Naive thymus-derived CD8-positive, alpha-beta T cell (primary cell): ENCODE measurements at regions not wholly inside any gene's neighbourhood (a gene's known extent, or its start where the extent isn't known, plus 50 kb on each side); places are given as distances from the start of the nearest gene placed in this dataset.
A peak's percentile ranks its signal among the peaks of the same experiment; 100 is the strongest.

Experiments
- ATAC-seq, 2 donors: fragments of 150-1000 bp; cut with Tn5 transposase in 1 of 2; sonication (Bioruptor Pico), chemical (Tn5 transposase) in 1 of 2; 1 replicate in 1 of 2; 2 replicates in 1 of 2; pipeline ENCODE4 v1.10.0; 2021; ENCODE audit warnings: mild to moderate bottlenecking in 2 of 2, moderate library complexity in 2 of 2
- POLR2A ChIA-PET: fragments of 350-600 bp; sonication (Branson Sonifier 250); formaldehyde crosslinking; loops from one replicate; lab custom pipeline; 2021; ENCODE audit warnings: antibody characterized with exemption; lab: Charles Lee
- DNase-seq, 10 donors: peaks; one replicate each; pipeline versions ENCODE4 v3.0.0 to v3.0.0-alpha.2; 2020 to 2022
- H3K27ac Mint-ChIP-seq, 10 donors: one replicate each; pipeline ENCODE4 v1.8.0; 2020 to 2022; ENCODE audit warnings: mild to moderate bottlenecking in 10 of 10, mixed read lengths in 10 of 10, moderate library complexity in 4 of 10, inconsistent platforms in 1 of 10
- H3K27me3 Mint-ChIP-seq, 5 donors: one replicate each; pipeline ENCODE4 v1.8.0; 2021 to 2022; ENCODE audit warnings: mixed read lengths in 5 of 5
- H3K36me3 Mint-ChIP-seq, 3 donors: one replicate each; pipeline ENCODE4 v1.8.0; 2020 to 2022; ENCODE audit warnings: mixed read lengths in 3 of 3, mild to moderate bottlenecking in 2 of 3, inconsistent platforms in 1 of 3
- H3K4me1 Mint-ChIP-seq, 4 donors: one replicate each; pipeline ENCODE4 v1.8.0; 2021 to 2022; ENCODE audit warnings: mixed read lengths in 4 of 4
- H3K4me3 Mint-ChIP-seq, 10 donors: one replicate each; pipeline ENCODE4 v1.8.0; 2020 to 2022; ENCODE audit warnings: mild to moderate bottlenecking in 10 of 10, mixed read lengths in 10 of 10, moderate library complexity in 6 of 10, inconsistent platforms in 1 of 10
- H3K9me3 Mint-ChIP-seq, 9 donors: one replicate each; pipeline ENCODE4 v1.8.0; 2020 to 2022; ENCODE audit warnings: mixed read lengths in 9 of 9, mild to moderate bottlenecking in 3 of 9, inconsistent platforms in 1 of 9, moderate library complexity in 1 of 9

DNA sequence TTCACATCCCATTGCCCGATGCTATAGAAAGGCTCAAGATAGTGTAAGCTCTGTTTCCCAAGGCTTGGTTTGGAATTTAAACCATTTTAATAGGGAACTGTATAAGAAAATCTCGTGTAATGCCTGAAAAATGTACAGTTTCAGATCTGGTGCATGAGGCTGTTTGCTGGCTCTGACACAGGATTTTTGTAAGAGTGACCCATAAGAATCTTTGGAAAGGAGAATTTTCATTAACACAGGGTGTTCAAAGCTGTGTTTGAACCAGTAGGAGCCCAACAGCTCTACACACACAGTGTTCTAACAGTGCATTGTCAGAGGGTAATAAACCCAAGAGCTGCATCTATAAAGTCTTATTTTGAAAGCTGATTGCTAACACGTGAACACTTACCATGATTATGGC lies 293.5 kb downstream of the PRL start:
- Mint-ChIP-seq H3K36me3 (no peaks in the 10 kb centered on the region), H3K9me3 (no peaks in the 10 kb centered on the region), H3K4me3 (no peak overlapping the region), H3K4me1 (no peaks in the 10 kb centered on the region), H3K27ac (no peak overlapping the region), H3K27me3 (no peaks in the 10 kb centered on the region)
- POLR2A ChIA-PET, result no interaction called here
- ATAC-seq (no peak), DNase-seq (no peak)

- H3K4me1 Mint-ChIP-seq, result no peaks in the 10 kb centered on the region
- H3K9me3 Mint-ChIP-seq, result no peaks in the 10 kb centered on the region
- POLR2A ChIA-PET, result no interaction called here
- H3K27ac Mint-ChIP-seq, result no peak overlapping the region
- no peak overlapping the region for H3K4me3 Mint-ChIP-seq
- DNase-seq (no peak), ATAC-seq (no peak)
- H3K27me3 Mint-ChIP-seq, result no peaks in the 10 kb centered on the region
- H3K36me3 Mint-ChIP-seq, result no peaks in the 10 kb centered on the region
Observed at GRCh38 chr6:22006795-22007194, 290.0 kb downstream of the PRL start.

DNA sequence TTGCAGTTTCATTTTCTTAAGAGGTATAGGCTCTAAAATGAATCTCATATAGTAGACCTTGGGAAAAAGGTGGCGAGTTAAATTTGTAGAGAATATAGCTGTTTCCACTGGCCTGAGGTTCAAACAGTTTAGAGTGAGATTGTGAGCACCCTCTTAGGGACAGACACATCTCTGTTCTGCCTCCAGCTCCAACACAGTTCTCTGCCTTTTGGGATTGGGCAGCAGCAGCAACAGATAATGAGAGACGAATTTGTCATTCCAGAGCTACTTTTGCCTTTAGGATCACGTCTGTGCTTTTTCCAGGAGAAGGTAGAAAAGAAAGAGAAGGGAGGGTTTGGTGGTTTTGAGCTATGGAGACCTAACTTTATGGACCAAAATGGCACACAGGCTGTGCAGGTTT lies 289.4 kb downstream of the PRL start:
- Mint-ChIP-seq H3K36me3 (no peaks in the 10 kb centered on the region), H3K9me3 (no peaks in the 10 kb centered on the region), H3K27ac (no peak overlapping the region), H3K27me3 (no peaks in the 10 kb centered on the region), H3K4me1 (no peaks in the 10 kb centered on the region), H3K4me3 (no peak overlapping the region)
- ATAC-seq (no peak), DNase-seq (no peak)
- POLR2A ChIA-PET, result no interaction called here

- ATAC-seq (no peak), DNase-seq (no peak)
- Mint-ChIP-seq H3K27me3 (no peaks in the 10 kb centered on the region), H3K4me3 (no peak overlapping the region), H3K9me3 (no peaks in the 10 kb centered on the region), H3K4me1 (no peaks in the 10 kb centered on the region), H3K27ac (no peak overlapping the region), H3K36me3 (no peaks in the 10 kb centered on the region)
- POLR2A ChIA-PET, result no interaction called here
Observed at GRCh38 chr6:22008248-22008836, 288.5 kb downstream of the PRL start.

- no peaks in the 10 kb centered on the region for H3K36me3 Mint-ChIP-seq
- peaks cover 0 to 4% (median 0%) of the 10 kb centered on the region in 5 donors for H3K27me3 Mint-ChIP-seq
- POLR2A ChIA-PET, result no interaction called here
- DNase-seq (no peak), ATAC-seq (no peak)
- no peaks in the 10 kb centered on the region for H3K4me1 Mint-ChIP-seq
- H3K27ac Mint-ChIP-seq, result no peak overlapping the region
- H3K9me3 Mint-ChIP-seq, result no peaks in the 10 kb centered on the region
- H3K4me3 Mint-ChIP-seq, result no peak overlapping the region
Observed at GRCh38 chr6:22010102-22010501, 286.7 kb downstream of the PRL start.

- Mint-ChIP-seq H3K27ac (no peak overlapping the region), H3K4me1 (no peaks in the 10 kb centered on the region), H3K27me3 (peaks cover 0 to 4% (median 0%) of the 10 kb centered on the region in 5 donors), H3K9me3 (no peaks in the 10 kb centered on the region), H3K4me3 (no peak overlapping the region), H3K36me3 (no peaks in the 10 kb centered on the region)
- POLR2A ChIA-PET, result no interaction called here
- DNase-seq (no peak), ATAC-seq (no peak)
Observed at GRCh38 chr6:22015216-22015615, 281.6 kb downstream of the PRL start.

GRCh38 chr6:22015944-22016343 lies 280.9 kb downstream of the PRL start:
- DNase-seq, result no peak
- no peak for ATAC-seq
- H3K27ac Mint-ChIP-seq, result no peak overlapping the region
- H3K27me3 Mint-ChIP-seq, result peaks cover 0 to 4% (median 0%) of the 10 kb centered on the region in 5 donors
- no peaks in the 10 kb centered on the region for H3K36me3 Mint-ChIP-seq
- no peaks in the 10 kb centered on the region for H3K4me1 Mint-ChIP-seq
- POLR2A ChIA-PET, result no interaction called here
- H3K9me3 Mint-ChIP-seq, result no peaks in the 10 kb centered on the region
- H3K4me3 Mint-ChIP-seq, result no peak overlapping the region

- H3K4me1 Mint-ChIP-seq, result no peaks in the 10 kb centered on the region
- peaks cover 0 to 4% (median 2%) of the 10 kb centered on the region in 3 donors for H3K36me3 Mint-ChIP-seq
- no peak for DNase-seq
- no peak overlapping the region for H3K27ac Mint-ChIP-seq
- H3K27me3 Mint-ChIP-seq, result peaks cover 0 to 7% (median 0%) of the 10 kb centered on the region in 5 donors
- no peak for ATAC-seq
- POLR2A ChIA-PET, result no interaction called here
- peaks cover 0 to 4% (median 0%) of the 10 kb centered on the region in 9 donors for H3K9me3 Mint-ChIP-seq
- H3K4me3 Mint-ChIP-seq, result no peak overlapping the region
Observed at GRCh38 chr6:22017272-22017671, 279.6 kb downstream of the PRL start.

GRCh38 chr6:22017766-22018165 lies 279.1 kb downstream of the PRL start:
- no peak overlapping the region for H3K27ac Mint-ChIP-seq
- H3K36me3 Mint-ChIP-seq, result peaks cover 0 to 9% (median 2%) of the 10 kb centered on the region in 3 donors
- POLR2A ChIA-PET, result no interaction called here
- ATAC-seq (no peak), DNase-seq (no peak)
- H3K4me1 Mint-ChIP-seq, result no peaks in the 10 kb centered on the region
- H3K4me3 Mint-ChIP-seq, result no peak overlapping the region
- peaks cover 0 to 9% (median 4%) of the 10 kb centered on the region in 9 donors for H3K9me3 Mint-ChIP-seq
- peaks cover 0 to 11% (median 0%) of the 10 kb centered on the region in 5 donors for H3K27me3 Mint-ChIP-seq

DNA sequence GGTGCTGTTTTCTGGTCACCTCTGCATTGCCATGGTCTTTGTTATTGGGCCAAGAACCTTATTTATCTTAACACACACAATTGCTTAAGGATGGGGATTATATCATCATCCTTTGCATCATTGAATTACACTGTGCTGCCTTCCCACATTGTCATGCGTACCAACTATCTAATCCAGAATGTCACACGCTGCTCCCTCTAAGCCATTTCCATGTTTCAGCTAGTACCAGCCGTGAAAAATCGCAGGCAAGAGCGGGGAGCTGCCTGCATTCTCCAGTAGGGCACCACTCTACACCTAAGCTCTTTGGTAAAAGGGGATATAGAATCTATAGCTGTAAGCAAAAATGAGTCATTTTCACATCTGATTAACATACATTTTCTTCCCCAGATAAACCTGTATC lies 277.0 kb downstream of the PRL start:
- DNase-seq (no peak), ATAC-seq (no peak)
- Mint-ChIP-seq H3K36me3 (peaks cover 0 to 11% (median 2%) of the 10 kb centered on the region in 3 donors), H3K9me3 (peaks cover 0 to 11% (median 6%) of the 10 kb centered on the region in 9 donors), H3K27me3 (peaks cover 0 to 7% (median 0%) of the 10 kb centered on the region in 5 donors), H3K4me1 (peaks cover 0 to 6% (median 2%) of the 10 kb centered on the region in 4 donors), H3K27ac (no peak overlapping the region), H3K4me3 (no peak overlapping the region)
- POLR2A ChIA-PET, result no interaction called here

DNA sequence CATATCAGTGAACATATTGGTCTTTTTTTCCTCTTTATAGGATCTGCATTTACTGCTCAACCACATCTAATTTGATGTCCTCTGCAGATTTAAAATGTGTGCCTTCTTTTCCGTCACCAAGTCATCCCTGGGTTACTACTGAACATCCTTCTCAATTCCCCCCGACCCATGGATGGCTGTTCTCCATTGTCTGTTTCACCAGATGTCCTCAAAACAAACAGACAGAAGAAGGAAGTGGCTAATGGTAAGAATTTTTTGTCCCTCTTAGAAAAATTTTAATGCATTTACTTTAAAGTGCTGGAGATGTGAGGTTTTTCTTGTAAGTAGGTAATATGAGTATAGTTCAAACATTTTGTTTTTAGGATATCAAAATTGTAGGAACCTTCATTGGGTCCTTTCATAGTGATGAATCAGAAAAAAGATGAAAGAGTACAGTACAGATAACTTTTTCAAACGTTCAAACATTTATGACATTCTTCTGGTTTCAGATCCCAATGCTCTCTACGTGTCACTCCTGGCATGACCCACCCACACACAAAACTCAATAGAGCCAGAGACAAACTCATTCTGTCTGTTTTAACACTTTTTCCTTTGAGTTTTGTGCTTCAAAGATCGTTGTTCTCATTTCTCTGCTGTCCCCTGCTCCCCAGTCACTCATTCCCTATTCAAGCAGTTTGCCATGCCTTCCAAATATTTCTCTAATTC lies 276.4 kb downstream of the PRL start:
- peaks cover 0 to 11% (median 2%) of the 10 kb centered on the region in 3 donors for H3K36me3 Mint-ChIP-seq
- peaks cover under 1 to 10% (median 8%) of the 10 kb centered on the region in 4 donors for H3K4me1 Mint-ChIP-seq
- DNase-seq, result no peak
- no peak overlapping the region for H3K4me3 Mint-ChIP-seq
- no peak overlapping the region for H3K27ac Mint-ChIP-seq
- POLR2A ChIA-PET, result no interaction called here
- ATAC-seq, result no peak
- H3K9me3 Mint-ChIP-seq, result peaks cover 0 to 11% (median 6%) of the 10 kb centered on the region in 9 donors
- H3K27me3 Mint-ChIP-seq, result peaks cover 0 to 7% (median 0%) of the 10 kb centered on the region in 5 donors

DNA sequence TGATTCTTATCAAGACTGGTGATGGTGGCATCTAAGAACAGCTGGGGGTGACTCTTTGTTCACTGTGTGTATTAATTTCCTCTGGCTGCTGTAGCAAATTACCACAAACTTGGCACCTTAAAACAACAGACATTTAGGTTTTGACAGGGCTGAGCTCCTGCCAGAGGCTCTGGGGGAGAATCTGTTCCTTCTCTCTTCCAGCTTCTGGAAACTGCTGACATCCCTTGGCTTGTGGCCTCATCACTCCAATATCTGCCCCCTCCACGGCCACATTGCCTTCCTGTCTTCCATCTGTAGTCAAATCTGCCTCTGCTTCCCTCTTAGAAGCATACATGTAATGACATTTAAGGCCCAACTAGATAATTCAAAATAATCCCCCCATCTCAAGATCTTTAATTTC lies 274.9 kb downstream of the PRL start:
- Mint-ChIP-seq H3K4me1 (peaks cover 3 to 22% (median 18%) of the 10 kb centered on the region in 4 donors), H3K27ac (no peak overlapping the region), H3K36me3 (peaks cover 0 to 11% (median 2%) of the 10 kb centered on the region in 3 donors), H3K4me3 (no peak overlapping the region), H3K9me3 (peaks cover 0 to 11% (median 6%) of the 10 kb centered on the region in 9 donors), H3K27me3 (peaks cover 0 to 7% (median 0%) of the 10 kb centered on the region in 5 donors)
- ATAC-seq (no peak), DNase-seq (no peak)
- POLR2A ChIA-PET, result no interaction called here

DNA sequence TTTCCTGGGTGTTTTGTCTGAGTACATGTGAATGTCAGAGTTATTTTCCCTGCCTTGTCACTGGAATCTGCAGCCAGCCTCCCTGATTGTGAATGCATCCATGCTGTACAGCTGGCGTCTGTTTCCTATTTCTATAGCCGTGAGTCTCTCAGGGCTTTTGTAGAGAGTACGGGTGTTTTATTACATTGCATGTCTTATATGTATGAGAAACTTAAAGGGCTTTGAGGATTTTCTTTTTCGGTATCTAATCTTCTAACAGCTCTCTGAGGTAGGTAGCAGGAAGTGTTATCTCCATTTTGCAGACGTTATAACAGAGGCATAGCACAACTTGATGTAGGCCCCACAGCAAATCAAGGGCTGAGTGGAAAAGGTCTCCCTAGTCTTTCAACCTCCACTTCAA lies 272.9 kb downstream of the PRL start:
- POLR2A ChIA-PET, result no interaction called here

More for the DNA sequence above, 272.9 kb downstream of the PRL start:
- peaks cover 0 to 7% (median 0%) of the 10 kb centered on the region in 5 donors for H3K27me3 Mint-ChIP-seq
- ATAC-seq, result no peak
- H3K9me3 Mint-ChIP-seq, result peaks cover 0 to 11% (median 6%) of the 10 kb centered on the region in 9 donors
- no peak for DNase-seq
- H3K4me1 Mint-ChIP-seq, result peaks cover 7 to 36% (median 30%) of the 10 kb centered on the region in 4 donors
- peak overlapping the region in 3 of 10 donors; percentile 9 to 70 (median 48) for H3K27ac Mint-ChIP-seq
- H3K4me3 Mint-ChIP-seq, result no peak overlapping the region
- peaks cover 0 to 11% (median 2%) of the 10 kb centered on the region in 3 donors for H3K36me3 Mint-ChIP-seq
